ENCODE measurements at regions not wholly inside any gene's neighbourhood (a gene's known extent, or its start where the extent isn't known, plus 50 kb on each side); places are given as distances from the start of the nearest gene placed in this dataset.

DNA sequence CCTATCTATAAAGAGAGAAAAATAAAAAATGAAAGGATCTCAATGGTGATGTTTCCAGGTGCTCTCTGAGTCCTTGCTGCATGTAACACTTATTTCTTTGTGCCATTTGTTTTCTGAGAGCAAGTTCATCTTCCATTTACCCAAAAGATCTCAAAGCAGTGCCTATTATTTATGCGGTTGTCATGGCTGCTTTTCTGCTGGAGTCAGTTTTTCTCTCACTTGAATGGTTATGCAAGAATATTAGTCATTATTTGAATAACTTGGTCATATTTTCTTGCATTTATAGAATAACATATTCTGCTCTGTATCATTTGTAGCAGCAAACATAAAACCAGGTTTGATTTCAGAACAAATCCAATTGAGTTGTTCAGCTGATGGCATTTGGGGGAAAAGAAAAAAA is 141.8 kb upstream of the G2E3 start:
- TF ChIP-seq, protein P1, sequence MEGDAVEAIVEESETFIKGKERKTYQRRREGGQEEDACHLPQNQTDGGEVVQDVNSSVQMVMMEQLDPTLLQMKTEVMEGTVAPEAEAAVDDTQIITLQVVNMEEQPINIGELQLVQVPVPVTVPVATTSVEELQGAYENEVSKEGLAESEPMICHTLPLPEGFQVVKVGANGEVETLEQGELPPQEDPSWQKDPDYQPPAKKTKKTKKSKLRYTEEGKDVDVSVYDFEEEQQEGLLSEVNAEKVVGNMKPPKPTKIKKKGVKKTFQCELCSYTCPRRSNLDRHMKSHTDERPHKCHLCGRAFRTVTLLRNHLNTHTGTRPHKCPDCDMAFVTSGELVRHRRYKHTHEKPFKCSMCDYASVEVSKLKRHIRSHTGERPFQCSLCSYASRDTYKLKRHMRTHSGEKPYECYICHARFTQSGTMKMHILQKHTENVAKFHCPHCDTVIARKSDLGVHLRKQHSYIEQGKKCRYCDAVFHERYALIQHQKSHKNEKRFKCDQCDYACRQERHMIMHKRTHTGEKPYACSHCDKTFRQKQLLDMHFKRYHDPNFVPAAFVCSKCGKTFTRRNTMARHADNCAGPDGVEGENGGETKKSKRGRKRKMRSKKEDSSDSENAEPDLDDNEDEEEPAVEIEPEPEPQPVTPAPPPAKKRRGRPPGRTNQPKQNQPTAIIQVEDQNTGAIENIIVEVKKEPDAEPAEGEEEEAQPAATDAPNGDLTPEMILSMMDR (conservative IDR thresholded peaks at IDR 0.05; ENCODE audit: low read depth, low read length) = no peak
- no peak for TF ChIP-seq EZH2 (IDR thresholded peaks at IDR 0.05; ENCODE audit: borderline replicate concordance, low read depth, low read length, poor library complexity, severe bottlenecking)
